H1 (cell line): ENCODE measurements at regions not wholly inside any gene's neighbourhood (a gene's known extent, or its start where the extent isn't known, plus 50 kb on each side); places are given as distances from the start of the nearest gene placed in this dataset.

Experiments
- CTCF ChIA-PET: fragments of 300-600 bp; sonication (Branson Sonifier 250); formaldehyde crosslinking; loops from one replicate; lab custom pipeline; 2021; ENCODE audit not compliant: partially characterized antibody; lab: Charles Lee
- POLR2A ChIA-PET: fragments of 300-600 bp; sonication (Branson Sonifier 250); formaldehyde crosslinking; loops from one replicate; lab custom pipeline; 2021; ENCODE audit warnings: inconsistent platforms; ENCODE audit not compliant: partially characterized antibody; lab: Charles Lee
- DNase-seq, 2 experiments: peaks; one replicate each; pipeline versions ENCODE4 v3.0.0 to v3.0.0-alpha.2; 2010 to 2022; ENCODE audit warnings: low spot score in 2 of 2, low read depth in 1 of 2, mixed read lengths in 1 of 2
- FAIRE-seq: peaks from 2 replicates; lab custom pipeline; 2011; peaks lifted over from hg19 to GRCh38; lab: Jason Lieb, UNC
- H2AFZ ChIP-seq: 2 replicates; pipeline ENCODE4 v1.8.1; 2012; ENCODE audit warnings: low read length, inconsistent platforms
- H2AK5ac ChIP-seq: 2 replicates; pipeline ENCODE4 v1.6.1; 2013; ENCODE audit warnings: low read depth, low read length
- H2BK120ac ChIP-seq: replicated peaks from 2 replicates; pipeline ENCODE3; 2013; ENCODE audit warnings: low read depth, low read length, inconsistent platforms
- H2BK12ac ChIP-seq: 2 replicates; pipeline ENCODE4 v1.6.1; 2013; ENCODE audit warnings: low read depth, low read length
- H2BK15ac ChIP-seq: 2 replicates; pipeline ENCODE4 v1.6.1; 2013; ENCODE audit warnings: low read length
- H2BK20ac ChIP-seq: 2 replicates; pipeline ENCODE4 v1.6.1; 2013; ENCODE audit warnings: low read length
- H2BK5ac ChIP-seq: 2 replicates; pipeline ENCODE4 v1.6.1; 2013; ENCODE audit warnings: low read depth, low read length
- H3K14ac ChIP-seq: 2 replicates; pipeline ENCODE4 v1.6.1; 2013; ENCODE audit warnings: inconsistent platforms; ENCODE audit not compliant: insufficient read length
- H3K18ac ChIP-seq: 2 replicates; pipeline ENCODE4 v1.6.1; 2013; ENCODE audit warnings: low read length; ENCODE audit errors: extremely low read depth
- H3K23ac ChIP-seq: 2 replicates; pipeline ENCODE4 v1.6.1; 2013; ENCODE audit warnings: inconsistent platforms; ENCODE audit not compliant: insufficient read length
- H3K23me2 ChIP-seq: 2 replicates; pipeline ENCODE4 v1.6.1; 2013; ENCODE audit warnings: low read depth, low read length
- H3K27ac ChIP-seq: 2 replicates; pipeline ENCODE4 v1.6.1; 2011; ENCODE audit warnings: low read depth, low read length, inconsistent platforms
- H3K27me3 ChIP-seq, 4 experiments: replicated peaks in 1 of 4; 1 replicate in 1 of 4; 2 replicates in 3 of 4; pipeline versions ENCODE4 v1.6.1 to v1.8.1; 2011 to 2013; ENCODE audit warnings: low read length in 3 of 4, mild to moderate bottlenecking in 3 of 4, inconsistent platforms in 2 of 4, mixed read lengths in 2 of 4, moderate library complexity in 1 of 4; ENCODE audit not compliant: control insufficient read depth in 3 of 4, insufficient read depth in 3 of 4; ENCODE audit errors: extremely low read depth in 1 of 4
- H3K36me3 ChIP-seq, 4 experiments: 2 replicates each; pipeline versions ENCODE4 v1.6.1 to v1.8.1; 2011 to 2013; ENCODE audit warnings: mild to moderate bottlenecking in 4 of 4, low read length in 3 of 4, moderate library complexity in 2 of 4, control low read depth in 1 of 4, inconsistent platforms in 1 of 4; ENCODE audit not compliant: insufficient read depth in 4 of 4, control insufficient read depth in 2 of 4
- H3K4ac ChIP-seq: replicated peaks from 2 replicates; pipeline ENCODE3; 2013; ENCODE audit warnings: low read length, low read depth, mixed read lengths, inconsistent platforms; ENCODE audit not compliant: insufficient read length
- H3K4me1 ChIP-seq, 4 experiments: replicated peaks in 1 of 4; 1 replicate in 1 of 4; 2 replicates in 3 of 4; pipeline versions ENCODE4 v1.6.1 to v1.8.1; 2011 to 2013; ENCODE audit warnings: low read length in 3 of 4, inconsistent platforms in 2 of 4, mixed read lengths in 1 of 4; ENCODE audit not compliant: insufficient read depth in 4 of 4, control insufficient read depth in 3 of 4
- H3K4me2 ChIP-seq, 2 experiments: 2 replicates each; pipeline versions ENCODE4 v1.6.1 to v1.8.1; 2011 to 2013; ENCODE audit warnings: low read depth in 2 of 2, low read length in 2 of 2, control low read depth in 1 of 2, inconsistent platforms in 1 of 2, mild to moderate bottlenecking in 1 of 2; ENCODE audit not compliant: insufficient read depth in 1 of 2
- H3K4me3 ChIP-seq, 4 experiments: fragments of 200-600, 300-600 bp in 1 of 4; sonication (generic), shearing (Covaris generic), sonication (Bioruptor Twin) in 1 of 4; 2 replicates each; pipeline versions ENCODE4 v1.5.1 to v1.8.1; 2011 to 2016; ENCODE audit warnings: low read length in 4 of 4, low read depth in 3 of 4, control low read depth in 2 of 4, inconsistent platforms in 2 of 4, mild to moderate bottlenecking in 2 of 4, mixed read lengths in 1 of 4, moderate library complexity in 1 of 4; ENCODE audit not compliant: insufficient read depth in 2 of 4; ENCODE audit errors: extremely low read depth in 1 of 4
- H3K56ac ChIP-seq: replicated peaks from 2 replicates; pipeline ENCODE3; 2013; ENCODE audit warnings: low read depth, mild to moderate bottlenecking, mixed read lengths, low read length, inconsistent platforms; ENCODE audit not compliant: insufficient read length
- H3K79me1 ChIP-seq: 2 replicates; pipeline ENCODE4 v1.6.1; 2013; ENCODE audit warnings: low read depth, low read length, control low read depth
- H3K79me2 ChIP-seq, 2 experiments: 2 replicates each; pipeline versions ENCODE4 v1.6.1 to v1.8.1; 2012 to 2013; ENCODE audit warnings: low read length in 2 of 2, mild to moderate bottlenecking in 2 of 2, inconsistent platforms in 1 of 2; ENCODE audit not compliant: insufficient read depth in 2 of 2, control insufficient read depth in 1 of 2
- H3K9ac ChIP-seq, 4 experiments: replicated peaks in 1 of 4; 1 replicate in 1 of 4; 2 replicates in 3 of 4; pipeline versions ENCODE4 v1.6.1 to v1.8.1; 2011 to 2013; ENCODE audit warnings: low read depth in 3 of 4, low read length in 3 of 4, control low read depth in 2 of 4, mild to moderate bottlenecking in 2 of 4, moderate library complexity in 2 of 4, inconsistent platforms in 1 of 4; ENCODE audit errors: extremely low read depth in 1 of 4
- H3K9me3 ChIP-seq, 2 experiments: 2 replicates each; pipeline versions ENCODE4 v1.6.1 to v1.8.1; 2012 to 2013; ENCODE audit warnings: mild to moderate bottlenecking in 2 of 2, moderate library complexity in 2 of 2, control low read depth in 1 of 2, inconsistent platforms in 1 of 2, low read depth in 1 of 2, low read length in 1 of 2, mixed read lengths in 1 of 2; ENCODE audit not compliant: insufficient read depth in 2 of 2
- H4K20me1 ChIP-seq, 2 experiments: replicated peaks in 1 of 2; 2 replicates each; pipeline versions ENCODE3 to v1.8.1; 2011 to 2013; ENCODE audit warnings: inconsistent platforms in 2 of 2, low read length in 2 of 2, mild to moderate bottlenecking in 1 of 2; ENCODE audit not compliant: insufficient read depth in 2 of 2, control insufficient read depth in 1 of 2
- H4K5ac ChIP-seq: 2 replicates; pipeline ENCODE4 v1.6.1; 2013; ENCODE audit warnings: low read length, low read depth, mixed read lengths, inconsistent platforms; ENCODE audit not compliant: insufficient read length
- H4K8ac ChIP-seq: 2 replicates; pipeline ENCODE4 v1.8.0; 2013; ENCODE audit warnings: mild to moderate bottlenecking, moderate library complexity, low read length, inconsistent platforms; ENCODE audit not compliant: insufficient read depth; ENCODE audit errors: extremely low read depth
- H4K91ac ChIP-seq: replicated peaks from 2 replicates; pipeline ENCODE3; 2013; ENCODE audit warnings: low read length, mixed read lengths, inconsistent platforms; ENCODE audit not compliant: insufficient read length
- CTBP2 ChIP-seq: IDR thresholded peaks from 2 replicates; pipeline ENCODE4 v1.7.0; 2011; ENCODE audit warnings: borderline replicate concordance, mild to moderate bottlenecking, moderate library complexity, mixed read lengths, low read length; ENCODE audit not compliant: insufficient read depth, insufficient read length
- SIN3A ChIP-seq, 2 experiments: IDR thresholded peaks in 1 of 2; conservative IDR thresholded peaks in 1 of 2; 2 replicates each; pipeline ENCODE4 v1.6.1; 2011 to 2012; ENCODE audit warnings: low read length in 2 of 2, improper control_type of control experiment in 1 of 2, low read depth in 1 of 2, mild to moderate bottlenecking in 1 of 2
- SP2 ChIP-seq: IDR thresholded peaks from 2 replicates; pipeline ENCODE4 v1.6.1; 2012; ENCODE audit warnings: mild to moderate bottlenecking, low read length, inconsistent platforms
- WGBS, 2 experiments: shearing (Covaris generic) in 1 of 2; methylation state at CpG; one replicate each; pipeline versions ENCODE4 v1.1.6 to v1.1.7; 2013 to 2015; ENCODE audit warnings: low lambda C conversion rate in 2 of 2, mixed read lengths in 2 of 2, inconsistent platforms in 1 of 2, low coverage in 1 of 2, missing lambda C conversion rate in 1 of 2; ENCODE audit not compliant: insufficient replicate concordance in 2 of 2, insufficient coverage in 1 of 2, insufficient read length in 1 of 2; ENCODE audit errors: extremely low coverage in 1 of 2, missing lambda C conversion rate in 1 of 2; 5-methylcytosine and 5-hydroxymethylcytosine counted together

- H3K56ac ChIP-seq, result no peak overlapping the region
- H3K23ac ChIP-seq, result no peak overlapping the region
- no peaks in the 10 kb centered on the region for H3K79me1 ChIP-seq
- H3K23me2 ChIP-seq, result no peaks in the 10 kb centered on the region
- no peak overlapping the region for H2BK15ac ChIP-seq
- no peak overlapping the region for H2BK12ac ChIP-seq
- no peak for FAIRE-seq
- H2BK5ac ChIP-seq, result no peak overlapping the region
- H2AK5ac ChIP-seq, result no peak overlapping the region
- H4K20me1 ChIP-seq, result no peaks in the 10 kb centered on the region
- H3K18ac ChIP-seq, result no peak overlapping the region
- H4K5ac ChIP-seq, result no peak overlapping the region
- H4K8ac ChIP-seq, result no peak overlapping the region
- H2BK120ac ChIP-seq, result no peak overlapping the region
- H4K91ac ChIP-seq, result no peak overlapping the region
- no peaks in the 10 kb centered on the region for H3K9me3 ChIP-seq
- H3K14ac ChIP-seq, result no peak overlapping the region
- no peak for DNase-seq
- H3K27me3 ChIP-seq, result no peaks in the 10 kb centered on the region
- H3K4me1 ChIP-seq, result no peaks in the 10 kb centered on the region
- ChIA-PET POLR2A (no interaction called here), CTCF (interaction anchor here (1.1 to 1.2 kb wide), 2 partner anchors 124 to 558 kb away, joined by 3 read pairs; no protein-coding TSS in a partner anchor)
- 100% methylated on average over 1 of the region's 1 CpG; no CpG with 5 or more reads in 1 of the 2 experiments for WGBS, 2 experiments
- no peak overlapping the region for H3K4ac ChIP-seq
- no peaks in the 10 kb centered on the region for H3K36me3 ChIP-seq
- H3K27ac ChIP-seq, result no peak overlapping the region
- H2BK20ac ChIP-seq, result no peak overlapping the region
- H2AFZ ChIP-seq, result no peak overlapping the region
- no peak overlapping the region for H3K4me2 ChIP-seq
- no peak for TF ChIP-seq SP2
- TF ChIP-seq SIN3A (conservative IDR thresholded peaks at IDR 0.05 in 1 of 2, IDR thresholded peaks at IDR 0.05 in 1 of 2; ENCODE audit: low read depth in 1 of 2, low read length in 2 of 2), result no peak
- TF ChIP-seq CTBP2, result no peak
- no peak overlapping the region for H3K9ac ChIP-seq
- no peak overlapping the region for H3K4me3 ChIP-seq
- H3K79me2 ChIP-seq, result no peaks in the 10 kb centered on the region
Observed at GRCh38 chr14:80078501-80078900, 132.8 kb downstream of the DIO2 start.
